ENCODE measurements at regions not wholly inside any gene's neighbourhood (a gene's known extent, or its start where the extent isn't known, plus 50 kb on each side); places are given as distances from the start of the nearest gene placed in this dataset.
A peak's percentile ranks its signal among the peaks of the same experiment; 100 is the strongest.
"Not testable (repeated sequence)": the region's sequence is repeated elsewhere in the genome, so short reads cannot be mapped to it uniquely, and the experiment has no call there.

DNA sequence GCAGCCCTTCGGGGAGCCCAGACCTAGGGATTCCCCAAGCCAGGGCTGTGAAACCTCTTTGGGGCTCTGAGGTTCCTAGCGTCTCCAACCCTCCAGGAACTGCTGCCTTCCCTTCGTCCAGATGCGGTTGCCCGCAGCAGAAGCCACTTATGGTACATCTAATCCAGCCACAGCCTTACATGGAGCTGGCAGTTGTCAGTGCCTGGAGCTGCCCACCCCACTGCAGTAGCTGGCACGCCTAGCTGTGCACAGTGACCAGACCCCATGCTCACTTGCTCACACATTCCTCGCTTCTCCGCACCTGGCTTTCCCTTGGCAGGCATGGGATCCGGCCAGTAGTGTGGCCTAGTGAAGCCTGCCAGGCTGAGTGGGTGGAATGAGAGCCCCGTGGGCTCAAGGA, 547.6 kb downstream of the TBC1D32 start:
- no peak for DNase-seq

GRCh38 chr6:120786256-120786655, 548.0 kb downstream of the TBC1D32 start:
- DNase-seq = no peak

DNA sequence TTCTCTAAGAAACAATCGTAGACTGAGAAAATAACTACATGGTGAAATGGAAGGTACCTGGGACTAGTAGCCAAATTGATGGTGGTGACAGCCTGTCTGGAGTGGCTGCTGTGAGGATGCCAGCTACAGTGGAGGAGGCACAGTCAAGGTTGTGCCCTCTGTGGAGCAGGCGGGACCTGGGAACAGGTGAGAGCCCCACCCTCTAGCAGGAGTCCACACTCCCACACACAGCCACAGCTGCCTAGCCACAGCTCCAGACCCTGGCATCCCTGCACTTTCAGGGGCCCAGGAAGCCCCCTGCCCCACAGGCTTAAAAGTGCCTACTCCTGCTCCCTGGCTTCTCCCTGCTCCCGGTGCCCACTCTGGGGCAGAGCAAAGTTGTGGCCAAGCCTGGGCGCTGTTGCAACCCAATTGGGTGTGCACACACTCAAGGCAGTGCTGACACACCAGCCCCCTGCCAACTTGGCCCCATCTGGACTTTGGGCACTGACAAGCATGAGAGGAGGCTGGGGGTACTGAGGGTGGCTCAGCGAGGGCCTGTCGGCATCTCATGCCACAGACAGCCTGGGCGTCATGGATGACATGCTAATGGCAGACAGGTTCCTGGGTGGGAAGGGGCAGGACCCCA, 548.7 kb downstream of the TBC1D32 start:
- no peak for DNase-seq

GRCh38 chr6:120779441-120779840, 554.8 kb downstream of the TBC1D32 start:
- DNase-seq = no peak

DNA sequence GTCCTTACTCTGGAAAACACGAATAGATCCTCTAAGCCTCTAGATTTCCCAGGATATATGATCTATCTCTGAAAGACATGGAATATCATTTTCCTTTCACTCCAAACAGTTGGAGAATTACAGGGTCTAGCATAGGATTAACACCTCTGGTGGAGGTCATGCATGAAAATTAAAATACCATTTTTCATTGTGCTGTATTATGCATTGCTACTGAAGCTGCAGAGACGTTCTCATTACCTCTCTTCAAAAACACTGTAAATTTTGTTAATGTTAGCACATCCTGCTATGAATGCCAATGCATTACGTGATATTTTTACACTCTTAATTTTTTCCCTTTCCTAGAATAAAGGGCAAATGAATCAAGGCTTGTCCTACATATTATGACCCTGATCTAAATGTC, 558.6 kb downstream of the TBC1D32 start:
- no peak for DNase-seq

GRCh38 chr6:120774275-120774674, 560.0 kb downstream of the TBC1D32 start:
- no peak for DNase-seq

DNA sequence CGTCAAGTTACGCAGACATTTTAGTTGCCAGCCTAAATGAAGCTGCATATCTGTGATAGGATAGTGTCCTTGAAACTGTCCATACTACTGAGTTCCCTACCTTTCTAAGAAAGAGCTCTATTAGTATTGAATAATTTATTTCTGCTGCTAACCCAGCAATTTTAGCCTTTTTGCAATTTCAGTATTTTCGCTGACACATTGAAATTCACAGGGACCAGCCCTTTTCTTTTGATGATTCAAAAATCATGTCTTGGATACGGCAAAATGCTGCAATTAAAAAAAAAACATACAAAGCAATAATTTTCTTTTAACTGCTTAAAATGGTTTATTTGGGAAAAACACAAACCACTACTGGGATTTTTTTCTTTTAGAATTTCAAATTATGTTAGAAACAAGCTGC, 563.3 kb downstream of the TBC1D32 start:
- DNase-seq = no peak

- DNase-seq = no peak
These were observed 570.0 kb downstream of the TBC1D32 start for GRCh38 chr6:120764312-120764711.

DNA sequence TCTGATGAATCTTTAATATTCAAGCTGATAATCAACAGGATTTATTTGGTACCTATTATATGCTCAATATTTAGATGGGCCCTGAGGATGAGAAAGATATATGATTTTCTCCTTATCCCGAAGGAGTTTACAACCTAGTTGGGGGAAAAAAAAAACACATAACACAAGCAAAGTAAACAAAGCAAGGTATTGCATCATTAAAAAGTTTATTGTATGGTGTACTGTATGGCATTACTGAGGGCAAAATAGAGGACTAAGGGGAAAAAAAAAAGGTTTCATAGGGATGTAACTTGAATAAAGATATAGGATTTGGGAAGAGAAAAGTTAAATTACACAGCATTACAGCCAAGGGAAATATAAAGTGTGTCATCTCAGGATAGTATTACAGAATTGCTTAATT, 574.7 kb downstream of the TBC1D32 start:
- DNase-seq = no peak

DNA sequence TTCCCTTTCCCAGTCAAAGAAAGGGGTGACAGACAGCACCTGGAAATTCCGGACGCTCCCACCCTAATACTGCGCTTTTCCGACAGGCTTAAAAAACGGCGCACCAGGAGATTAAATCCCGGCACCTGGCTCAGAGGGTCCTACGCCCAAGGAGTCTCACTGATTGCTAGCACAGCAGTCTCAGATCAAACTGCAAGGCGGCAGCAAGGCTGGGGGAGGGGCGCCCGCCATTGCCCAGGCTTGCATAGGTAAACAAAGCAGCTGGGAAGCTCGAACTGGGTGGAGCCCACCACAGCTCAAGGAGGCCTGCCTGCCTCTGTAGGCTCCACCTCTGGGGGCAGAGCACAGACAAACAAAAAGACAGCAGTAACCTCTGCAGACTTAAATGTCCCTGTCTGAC, 585.7 kb downstream of the TBC1D32 start:
- not testable (repeated sequence) for DNase-seq

DNA sequence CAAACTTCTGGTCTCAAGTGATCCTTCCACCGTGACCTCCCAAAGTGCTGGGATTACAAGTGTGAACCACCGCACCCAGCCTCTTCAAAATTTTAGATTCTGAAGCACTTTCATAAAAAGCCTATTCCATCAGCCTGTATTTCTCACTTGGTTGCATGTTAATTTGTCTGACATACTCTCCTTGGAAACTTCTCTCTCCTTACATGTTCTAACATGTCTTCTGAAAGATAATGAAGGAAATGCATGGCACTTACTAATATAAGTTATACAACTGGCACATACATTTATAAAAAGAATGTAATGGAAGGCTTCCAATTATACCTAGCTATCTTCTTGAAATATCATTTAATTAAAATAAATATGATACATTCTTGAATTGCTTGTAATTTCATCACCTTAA, 597.5 kb downstream of the TBC1D32 start:
- no peak for DNase-seq

GRCh38 chr6:120735641-120736040, 598.6 kb downstream of the TBC1D32 start:
- no peak for DNase-seq

- DNase-seq = no peak
These were observed 623.0 kb downstream of the TBC1D32 start for GRCh38 chr6:120711255-120711654.

DNA sequence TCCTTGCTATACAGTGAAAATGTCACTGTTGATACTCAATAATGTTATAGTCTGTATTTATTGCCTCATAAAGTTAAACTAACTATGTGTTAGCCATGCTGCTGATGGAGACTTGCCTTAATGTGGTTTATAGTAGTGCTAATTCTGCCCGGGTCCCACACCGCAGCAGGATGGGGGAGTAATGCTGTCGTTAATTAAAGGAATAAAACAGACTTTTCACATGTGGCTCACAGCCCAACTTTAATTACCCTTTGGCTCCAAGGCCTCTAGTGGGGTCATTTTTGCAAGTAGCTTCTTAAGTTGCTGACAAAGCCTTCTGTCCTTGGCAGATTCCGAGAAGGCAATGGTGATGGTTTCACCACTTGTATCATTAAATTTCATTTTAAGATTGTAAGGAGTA, 634.3 kb downstream of the TBC1D32 start:
- DNase-seq = no peak

DNA sequence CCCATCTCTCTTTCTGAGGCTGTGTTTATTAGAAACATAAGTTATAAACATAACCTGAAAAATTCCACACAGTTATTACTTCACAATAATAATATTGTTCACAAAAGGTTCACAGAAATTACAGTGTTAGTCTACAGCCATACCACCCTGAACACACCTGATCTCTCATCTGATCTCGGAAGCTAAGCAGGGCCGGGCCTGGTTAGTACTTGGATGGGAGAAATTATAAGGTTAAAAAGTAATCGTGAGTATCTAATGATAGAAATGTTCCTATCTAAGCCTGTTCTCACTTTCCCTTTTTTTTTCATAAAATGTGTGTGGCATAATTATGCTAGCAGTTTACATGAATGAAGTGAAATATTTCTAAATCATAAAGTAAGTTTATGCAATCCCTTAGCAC, 647.8 kb downstream of the TBC1D32 start:
- DNase-seq = no peak

GRCh38 chr6:120682145-120682544, 652.1 kb downstream of the TBC1D32 start:
- no peak for DNase-seq

GRCh38 chr6:120681204-120681603, 653.1 kb downstream of the TBC1D32 start:
- no peak for DNase-seq

- no peak for DNase-seq
These were observed 658.4 kb downstream of the TBC1D32 start for GRCh38 chr6:120675886-120676285.

GRCh38 chr6:120671519-120671918, 662.8 kb downstream of the TBC1D32 start:
- DNase-seq = peak; percentile 6

DNA sequence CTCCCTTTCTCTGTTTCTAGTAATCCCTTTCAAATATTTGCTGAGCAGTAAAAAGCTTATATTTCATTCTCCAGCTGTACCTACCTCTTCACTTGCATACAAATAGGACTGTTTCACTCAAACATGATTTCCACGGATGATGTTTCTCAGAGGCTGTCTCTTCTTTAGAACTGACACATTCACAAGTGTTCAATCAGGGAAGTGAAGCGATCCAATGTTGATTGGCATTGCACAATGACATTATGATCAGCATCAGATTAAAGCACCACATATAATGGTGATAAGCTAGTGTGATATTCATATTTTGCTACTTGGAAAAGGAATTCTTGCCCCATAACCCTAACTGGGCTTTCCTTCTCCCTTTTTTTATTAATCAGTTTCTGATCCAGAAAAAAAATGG, 681.8 kb downstream of the TBC1D32 start:
- no peak for DNase-seq

- DNase-seq = no peak
These were observed 685.6 kb downstream of the TBC1D32 start for GRCh38 chr6:120648713-120649112.

- no peak for DNase-seq
These were observed 688.2 kb downstream of the TBC1D32 start for GRCh38 chr6:120646101-120646500.

- no peak for DNase-seq
These were observed 701.3 kb downstream of the TBC1D32 start for GRCh38 chr6:120632975-120633374.

GRCh38 chr6:120627612-120628011, 706.7 kb downstream of the TBC1D32 start:
- no peak for DNase-seq

DNA sequence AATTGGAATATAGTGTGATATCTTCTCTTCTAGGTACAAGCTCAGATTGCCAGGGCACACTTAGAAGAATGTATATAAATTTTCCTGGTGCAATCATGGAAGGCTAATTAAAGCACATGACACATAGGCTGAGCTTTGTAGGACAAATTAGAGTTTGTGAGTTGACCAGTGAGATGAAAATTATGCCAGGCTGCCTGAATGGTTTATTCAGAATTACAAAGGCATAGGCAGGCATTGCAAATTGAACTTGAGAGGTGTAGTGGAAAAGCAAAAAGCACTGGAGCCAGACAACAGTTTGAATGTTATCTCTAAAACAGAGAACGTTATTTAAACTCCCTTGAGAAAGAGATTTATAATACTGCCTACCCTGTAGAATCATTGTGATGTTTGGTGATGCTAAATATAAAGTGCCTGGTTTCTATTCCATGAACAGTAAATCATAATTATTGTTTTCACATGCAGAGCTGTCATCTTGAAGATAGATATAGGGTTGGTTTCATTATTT, 712.1 kb downstream of the TBC1D32 start:
- no peak for DNase-seq

All from retina (tissue), 1 donor.